SK-N-SH (cell line): ENCODE measurements at regions not wholly inside any gene's neighbourhood (a gene's known extent, or its start where the extent isn't known, plus 50 kb on each side); places are given as distances from the start of the nearest gene placed in this dataset.

ENCODE experiments used
- CTCF ChIA-PET: fragments of 300-600, 350-600 bp; formaldehyde crosslinking; extraction: SDS; loops from one replicate; lab custom pipeline; 2021; lab: Yijun Ruan, JAX
- POLR2A ChIA-PET: fragments of 350-600 bp; sonication (Branson Sonifier 250); formaldehyde crosslinking; extraction: SDS; loops from one replicate; lab custom pipeline; 2020; ENCODE audit warnings: antibody characterized with exemption, inconsistent platforms; lab: Yijun Ruan, JAX
- DNase-seq: peaks from one replicate; pipeline ENCODE4 v3.0.0; 2012
- H2AFZ ChIP-seq: fragments of 200-600 bp; sonication (generic); 2 replicates; pipeline ENCODE4 v1.8.1; 2016; ENCODE audit warnings: antibody characterized with exemption, mild to moderate bottlenecking, low read depth
- H3F3A ChIP-seq: fragments of 200-600 bp; sonication (generic); replicated peaks from 2 replicates; pipeline ENCODE3; 2016; ENCODE audit warnings: antibody characterized with exemption, mild to moderate bottlenecking; ENCODE audit not compliant: insufficient read depth
- H3K27ac ChIP-seq, 2 experiments: fragments of 200-500 bp in 1 of 2; fragments of 200-600 bp in 1 of 2; sonication (Bioruptor generic) in 1 of 2; sonication (generic), shearing (Covaris generic) in 1 of 2; 2 replicates each; pipeline versions ENCODE4 v1.5.1 to v1.6.1; 2014 to 2016; ENCODE audit warnings: low read depth in 2 of 2, inconsistent platforms in 1 of 2, low read length in 1 of 2, mild to moderate bottlenecking in 1 of 2, mixed read lengths in 1 of 2
- H3K27me3 ChIP-seq: fragments of 200-600 bp; sonication (generic), shearing (Covaris generic); 2 replicates; pipeline ENCODE4 v1.6.1; 2016; ENCODE audit warnings: mixed run types; ENCODE audit not compliant: insufficient read depth
- H3K36me3 ChIP-seq, 2 experiments: fragments of 200-500 bp in 1 of 2; fragments of 200-600 bp in 1 of 2; sonication (Bioruptor generic) in 1 of 2; sonication (generic) in 1 of 2; replicated peaks in 1 of 2; 2 replicates each; pipeline versions ENCODE3 to v1.5.1; 2014 to 2016; ENCODE audit warnings: low read length in 1 of 2, mild to moderate bottlenecking in 1 of 2; ENCODE audit not compliant: insufficient read depth in 2 of 2, control insufficient read depth in 1 of 2
- H3K4me1 ChIP-seq, 2 experiments: fragments of 200-500 bp in 1 of 2; fragments of 200-600 bp in 1 of 2; sonication (Bioruptor generic) in 1 of 2; sonication (generic), shearing (Covaris generic) in 1 of 2; 2 replicates each; pipeline versions ENCODE4 v1.5.1 to v1.6.1; 2014 to 2016; ENCODE audit warnings: low read depth in 1 of 2, low read length in 1 of 2, mixed run types in 1 of 2; ENCODE audit not compliant: insufficient read depth in 2 of 2, control insufficient read depth in 1 of 2
- H3K4me2 ChIP-seq: fragments of 200-600 bp; sonication (generic), shearing (Covaris generic); 2 replicates; pipeline ENCODE4 v1.6.1; 2017; ENCODE audit warnings: mixed run types
- H3K4me3 ChIP-seq, 2 experiments: fragments of 200-500 bp in 1 of 2; fragments of 200-600 bp in 1 of 2; sonication (Bioruptor generic) in 1 of 2; sonication (generic), shearing (Covaris generic) in 1 of 2; 2 replicates each; pipeline versions ENCODE4 v1.5.1 to v1.8.1; 2014 to 2016; ENCODE audit warnings: low read depth in 2 of 2, inconsistent platforms in 1 of 2, low read length in 1 of 2, mild to moderate bottlenecking in 1 of 2, mixed read lengths in 1 of 2, moderate library complexity in 1 of 2
- H3K79me2 ChIP-seq: fragments of 200-600 bp; sonication (generic); 2 replicates; pipeline ENCODE4 v1.8.1; 2017; ENCODE audit warnings: mild to moderate bottlenecking; ENCODE audit not compliant: insufficient read depth
- H3K9ac ChIP-seq: fragments of 200-600 bp; sonication (generic); 2 replicates; pipeline ENCODE4 v1.6.1; 2017; ENCODE audit warnings: mixed run types
- H3K9me2 ChIP-seq: fragments of 200-600 bp; sonication (generic); 2 replicates; pipeline ENCODE4 v1.6.1; 2017; ENCODE audit warnings: mixed run types
- H3K9me3 ChIP-seq: fragments of 200-600 bp; sonication (generic); 2 replicates; pipeline ENCODE4 v1.6.1; 2017; ENCODE audit warnings: mixed run types, mild to moderate bottlenecking, moderate library complexity
- H4K20me1 ChIP-seq: fragments of 200-600 bp; sonication (generic); 2 replicates; pipeline ENCODE4 v1.6.1; 2017; ENCODE audit warnings: mild to moderate bottlenecking, mixed run types; ENCODE audit not compliant: insufficient read depth
- CHD2 ChIP-seq: fragments of 150-350 bp; IDR thresholded peaks from 2 replicates; pipeline ENCODE4 v1.6.1; 2018; ENCODE audit warnings: low read length; ENCODE audit not compliant: partially characterized antibody
- CTCF ChIP-seq: fragments of 200-600 bp; sonication (generic); IDR thresholded peaks from 2 replicates; pipeline ENCODE4 v1.6.1; 2017; ENCODE audit warnings: antibody characterized with exemption, mild to moderate bottlenecking, moderate library complexity
- JUND ChIP-seq: IDR thresholded peaks from 2 replicates; pipeline ENCODE4 v1.4.0; 2012
- MXI1 ChIP-seq: IDR thresholded peaks from 2 replicates; pipeline ENCODE4 v1.6.1; 2012; ENCODE audit warnings: mild to moderate bottlenecking, low read depth, low read length, improper control_type of control experiment
- NRF1 ChIP-seq: IDR thresholded peaks from 2 replicates; pipeline ENCODE4 v1.6.1; 2012; ENCODE audit warnings: low read depth, mild to moderate bottlenecking, low read length
- POLR2AphosphoS5 ChIP-seq: IDR thresholded peaks from 2 replicates; pipeline ENCODE4 v1.6.1; 2012; ENCODE audit warnings: low read depth, low read length
- RCOR1 ChIP-seq: fragments of 150-350 bp; IDR thresholded peaks from 2 replicates; pipeline ENCODE4 v1.6.1; 2017; ENCODE audit warnings: antibody characterized with exemption, low read length
- REST ChIP-seq: IDR thresholded peaks from 2 replicates; pipeline ENCODE4 v1.6.1; 2012; ENCODE audit warnings: mild to moderate bottlenecking, low read depth, low read length, moderate library complexity
- RXRA ChIP-seq: IDR thresholded peaks from 2 replicates; pipeline ENCODE4 v1.4.0; 2012; ENCODE audit warnings: low read depth, mild to moderate bottlenecking, borderline replicate concordance
- TCF12 ChIP-seq: IDR thresholded peaks from 2 replicates; pipeline ENCODE4 v1.4.0; 2012
- TEAD4 ChIP-seq: IDR thresholded peaks from 2 replicates; pipeline ENCODE4 v1.4.0; 2012; ENCODE audit warnings: mild to moderate bottlenecking, borderline replicate concordance; ENCODE audit not compliant: insufficient read depth
- USF1 ChIP-seq: IDR thresholded peaks from 2 replicates; pipeline ENCODE4 v1.4.0; 2012; ENCODE audit warnings: low read depth, borderline replicate concordance
- ZBTB33 ChIP-seq: IDR thresholded peaks from 2 replicates; pipeline ENCODE4 v1.4.0; 2012; ENCODE audit warnings: low read depth, borderline replicate concordance
- WGBS: methylation state at CpG from one replicate; pipeline ENCODE4 v1.1.6; 2017; ENCODE audit warnings: low lambda C conversion rate; 5-methylcytosine and 5-hydroxymethylcytosine counted together

GRCh38 chr11:37511425-37511933 lies 913.4 kb upstream of the RAG2 start (continued):
- TF ChIP-seq ZBTB33, result no peak
- no peak for TF ChIP-seq TEAD4
- no peak for TF ChIP-seq POLR2AphosphoS5
- TF ChIP-seq CTCF, result no peak
- TF ChIP-seq MXI1, result no peak
- no peak for TF ChIP-seq USF1

DNA sequence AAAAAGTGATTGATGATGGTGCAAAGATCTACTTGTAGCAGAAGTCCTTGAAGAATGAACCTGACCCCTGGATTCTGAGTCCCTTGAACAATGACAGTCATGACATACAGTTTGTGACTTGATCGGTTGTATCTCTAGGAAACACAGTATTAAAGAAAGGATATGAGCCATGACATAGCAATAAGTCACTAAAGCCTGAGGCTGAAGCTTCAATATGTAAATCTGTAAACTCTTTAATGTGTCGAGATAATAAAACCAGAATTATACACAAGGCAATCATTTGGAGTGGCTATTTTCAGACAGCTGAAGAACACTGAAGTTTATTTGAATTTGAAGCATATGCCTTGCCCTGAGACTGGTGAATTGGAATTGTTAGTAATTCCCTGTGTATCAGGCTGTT lies 911.5 kb upstream of the RAG2 start:
- H4K20me1 ChIP-seq, result no peaks in the 10 kb centered on the region
- TF ChIP-seq USF1 (no peak), TEAD4 (no peak), TCF12 (no peak), CHD2 (no peak)
- H3K4me3 ChIP-seq, result no peak overlapping the region
- peaks cover 10% of the 10 kb centered on the region for H3F3A ChIP-seq
- no peak for DNase-seq
- H2AFZ ChIP-seq, result no peak overlapping the region; the same call in 1 of the 2 replicates
- WGBS, result 57% methylated on average over 2 of the region's 2 CpGs
- H3K9ac ChIP-seq, result no peak overlapping the region
- no peaks in the 10 kb centered on the region for H3K9me3 ChIP-seq
- no peak overlapping the region for H3K27ac ChIP-seq
- no peaks in the 10 kb centered on the region for H3K36me3 ChIP-seq
- POLR2A ChIA-PET, result no interaction called here
- no peaks in the 10 kb centered on the region for H3K79me2 ChIP-seq
- no peaks in the 10 kb centered on the region for H3K9me2 ChIP-seq
- peaks cover 0 to 22% of the 10 kb centered on the region in 2 experiments; a peak in 1 of 4 replicates for H3K4me1 ChIP-seq
- H3K27me3 ChIP-seq, result no peaks in the 10 kb centered on the region
- CTCF ChIA-PET, result no interaction called here
- no peak overlapping the region for H3K4me2 ChIP-seq

DNA sequence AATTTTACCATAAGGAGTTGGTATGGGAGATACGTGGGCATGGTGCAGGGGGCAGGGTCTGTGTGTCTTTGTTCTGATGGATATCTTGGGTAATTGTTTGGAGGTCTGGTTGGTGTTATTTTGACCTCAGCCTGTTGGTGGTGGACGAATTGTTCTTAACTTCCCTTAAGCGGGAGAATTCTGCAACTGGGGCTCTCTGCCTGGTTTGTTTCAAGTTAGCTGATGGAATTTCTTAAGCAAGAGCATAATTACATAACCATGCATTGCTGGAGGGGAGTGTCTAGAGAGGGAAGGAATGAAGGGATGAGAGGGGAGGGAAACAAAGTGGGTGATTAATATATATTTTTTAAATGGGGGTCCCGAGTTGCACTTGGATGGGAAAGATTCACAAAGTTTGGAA lies 908.5 kb upstream of the RAG2 start:
- CTCF ChIA-PET, result no interaction called here
- H3F3A ChIP-seq, result peaks cover 24% of the 10 kb centered on the region
- no peaks in the 10 kb centered on the region for H3K36me3 ChIP-seq
- TF ChIP-seq RXRA (no peak), REST (no peak), TEAD4 (no peak), JUND (no peak), NRF1 (no peak), RCOR1 (no peak), ZBTB33 (no peak)

More for the DNA sequence above, 908.5 kb upstream of the RAG2 start:
- H3K4me1 ChIP-seq, result peaks cover 0 to 35% of the 10 kb centered on the region in 2 experiments; a peak in 2 of 4 replicates
- no peak for DNase-seq
- no peak overlapping the region for H3K9ac ChIP-seq
- WGBS, result 70% methylated on average over 4 of the region's 4 CpGs
- H3K4me2 ChIP-seq, result no peak overlapping the region
- H3K9me2 ChIP-seq, result no peaks in the 10 kb centered on the region
- H3K4me3 ChIP-seq, result no peak overlapping the region
- H3K79me2 ChIP-seq, result no peaks in the 10 kb centered on the region
- POLR2A ChIA-PET, result no interaction called here
- H4K20me1 ChIP-seq, result no peaks in the 10 kb centered on the region
- H3K27me3 ChIP-seq, result no peaks in the 10 kb centered on the region
- no peak overlapping the region for H2AFZ ChIP-seq
- H3K9me3 ChIP-seq, result no peaks in the 10 kb centered on the region
- no peak overlapping the region for H3K27ac ChIP-seq
